ENCODE measurements at regions not wholly inside any gene's neighbourhood (a gene's known extent, or its start where the extent isn't known, plus 50 kb on each side); places are given as distances from the start of the nearest gene placed in this dataset.

DNA sequence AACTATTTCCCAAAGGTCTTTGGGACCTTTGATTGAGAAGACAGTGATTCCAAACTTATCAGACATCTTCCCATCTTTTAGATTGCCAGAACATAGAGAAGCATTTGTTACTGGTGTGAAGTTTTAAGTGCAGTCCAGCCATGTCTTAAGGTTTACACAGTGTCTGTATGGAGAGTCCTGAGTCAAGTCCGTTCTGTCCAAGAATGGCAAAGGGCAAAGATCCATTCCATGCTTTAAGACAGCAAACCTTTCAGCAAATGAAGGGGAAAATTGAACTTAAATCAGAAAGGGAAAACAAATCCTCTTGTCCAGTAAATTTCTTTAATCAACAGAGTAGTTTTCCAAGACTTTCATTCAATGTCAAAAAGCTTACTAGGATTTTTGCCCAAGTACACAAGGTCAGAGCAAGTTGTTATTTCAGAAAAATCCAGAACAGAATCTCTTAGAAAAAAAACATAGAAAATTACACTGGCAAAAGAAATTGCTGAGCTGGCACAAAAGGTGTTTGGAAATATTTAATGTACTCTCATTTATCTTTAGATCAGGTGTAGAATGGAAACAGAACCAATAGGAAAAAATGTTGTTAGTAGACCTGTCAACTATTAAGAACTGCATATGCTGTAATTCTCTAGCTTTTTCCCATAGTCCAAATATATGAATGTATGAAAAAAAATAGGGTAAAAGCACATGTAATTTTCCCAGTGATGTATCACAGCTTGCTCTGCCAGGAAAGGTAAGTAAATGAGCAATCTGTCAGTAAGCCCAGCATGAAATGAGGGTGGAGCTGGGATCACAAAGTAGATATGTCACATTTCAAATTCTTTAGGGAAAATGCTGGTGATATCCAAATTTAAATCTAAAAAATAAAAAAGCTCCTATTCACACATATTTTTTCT, 1099.9 kb downstream of the TUSC7 start:
- TF ChIP-seq ZNF331 (CRISPR knock-in tag; IDR thresholded peaks at IDR 0.05; ENCODE audit: low read depth) (no peak), EZH2 (IDR thresholded peaks at IDR 0.05; ENCODE audit: low read depth, unreplicated experiment) (no peak), POLR2AphosphoS5 (IDR thresholded peaks at IDR 0.05; ENCODE audit: low read depth) (no peak), CTCF (conservative IDR thresholded peaks at IDR 0.05; ENCODE audit: low read depth in 2 of 2) (no peak), STAT1 (IDR thresholded peaks at IDR 0.05; ENCODE audit: unreplicated experiment) (no peak), EZH2phosphoT487 (IDR thresholded peaks at IDR 0.05; ENCODE audit: unreplicated experiment) (no peak), REST (IDR thresholded peaks at IDR 0.05; ENCODE audit: unreplicated experiment) (no peak), NANOG (IDR thresholded peaks at IDR 0.05; ENCODE audit: borderline replicate concordance) (no peak), CREB1 (CRISPR knock-in tag; IDR thresholded peaks at IDR 0.05; ENCODE audit: low read depth) (no peak), JUNB (IDR thresholded peaks at IDR 0.05; ENCODE audit: unreplicated experiment) (no peak), ETS1 (IDR thresholded peaks at IDR 0.05) (no peak)
- TF ChIP-seq, protein P1, sequence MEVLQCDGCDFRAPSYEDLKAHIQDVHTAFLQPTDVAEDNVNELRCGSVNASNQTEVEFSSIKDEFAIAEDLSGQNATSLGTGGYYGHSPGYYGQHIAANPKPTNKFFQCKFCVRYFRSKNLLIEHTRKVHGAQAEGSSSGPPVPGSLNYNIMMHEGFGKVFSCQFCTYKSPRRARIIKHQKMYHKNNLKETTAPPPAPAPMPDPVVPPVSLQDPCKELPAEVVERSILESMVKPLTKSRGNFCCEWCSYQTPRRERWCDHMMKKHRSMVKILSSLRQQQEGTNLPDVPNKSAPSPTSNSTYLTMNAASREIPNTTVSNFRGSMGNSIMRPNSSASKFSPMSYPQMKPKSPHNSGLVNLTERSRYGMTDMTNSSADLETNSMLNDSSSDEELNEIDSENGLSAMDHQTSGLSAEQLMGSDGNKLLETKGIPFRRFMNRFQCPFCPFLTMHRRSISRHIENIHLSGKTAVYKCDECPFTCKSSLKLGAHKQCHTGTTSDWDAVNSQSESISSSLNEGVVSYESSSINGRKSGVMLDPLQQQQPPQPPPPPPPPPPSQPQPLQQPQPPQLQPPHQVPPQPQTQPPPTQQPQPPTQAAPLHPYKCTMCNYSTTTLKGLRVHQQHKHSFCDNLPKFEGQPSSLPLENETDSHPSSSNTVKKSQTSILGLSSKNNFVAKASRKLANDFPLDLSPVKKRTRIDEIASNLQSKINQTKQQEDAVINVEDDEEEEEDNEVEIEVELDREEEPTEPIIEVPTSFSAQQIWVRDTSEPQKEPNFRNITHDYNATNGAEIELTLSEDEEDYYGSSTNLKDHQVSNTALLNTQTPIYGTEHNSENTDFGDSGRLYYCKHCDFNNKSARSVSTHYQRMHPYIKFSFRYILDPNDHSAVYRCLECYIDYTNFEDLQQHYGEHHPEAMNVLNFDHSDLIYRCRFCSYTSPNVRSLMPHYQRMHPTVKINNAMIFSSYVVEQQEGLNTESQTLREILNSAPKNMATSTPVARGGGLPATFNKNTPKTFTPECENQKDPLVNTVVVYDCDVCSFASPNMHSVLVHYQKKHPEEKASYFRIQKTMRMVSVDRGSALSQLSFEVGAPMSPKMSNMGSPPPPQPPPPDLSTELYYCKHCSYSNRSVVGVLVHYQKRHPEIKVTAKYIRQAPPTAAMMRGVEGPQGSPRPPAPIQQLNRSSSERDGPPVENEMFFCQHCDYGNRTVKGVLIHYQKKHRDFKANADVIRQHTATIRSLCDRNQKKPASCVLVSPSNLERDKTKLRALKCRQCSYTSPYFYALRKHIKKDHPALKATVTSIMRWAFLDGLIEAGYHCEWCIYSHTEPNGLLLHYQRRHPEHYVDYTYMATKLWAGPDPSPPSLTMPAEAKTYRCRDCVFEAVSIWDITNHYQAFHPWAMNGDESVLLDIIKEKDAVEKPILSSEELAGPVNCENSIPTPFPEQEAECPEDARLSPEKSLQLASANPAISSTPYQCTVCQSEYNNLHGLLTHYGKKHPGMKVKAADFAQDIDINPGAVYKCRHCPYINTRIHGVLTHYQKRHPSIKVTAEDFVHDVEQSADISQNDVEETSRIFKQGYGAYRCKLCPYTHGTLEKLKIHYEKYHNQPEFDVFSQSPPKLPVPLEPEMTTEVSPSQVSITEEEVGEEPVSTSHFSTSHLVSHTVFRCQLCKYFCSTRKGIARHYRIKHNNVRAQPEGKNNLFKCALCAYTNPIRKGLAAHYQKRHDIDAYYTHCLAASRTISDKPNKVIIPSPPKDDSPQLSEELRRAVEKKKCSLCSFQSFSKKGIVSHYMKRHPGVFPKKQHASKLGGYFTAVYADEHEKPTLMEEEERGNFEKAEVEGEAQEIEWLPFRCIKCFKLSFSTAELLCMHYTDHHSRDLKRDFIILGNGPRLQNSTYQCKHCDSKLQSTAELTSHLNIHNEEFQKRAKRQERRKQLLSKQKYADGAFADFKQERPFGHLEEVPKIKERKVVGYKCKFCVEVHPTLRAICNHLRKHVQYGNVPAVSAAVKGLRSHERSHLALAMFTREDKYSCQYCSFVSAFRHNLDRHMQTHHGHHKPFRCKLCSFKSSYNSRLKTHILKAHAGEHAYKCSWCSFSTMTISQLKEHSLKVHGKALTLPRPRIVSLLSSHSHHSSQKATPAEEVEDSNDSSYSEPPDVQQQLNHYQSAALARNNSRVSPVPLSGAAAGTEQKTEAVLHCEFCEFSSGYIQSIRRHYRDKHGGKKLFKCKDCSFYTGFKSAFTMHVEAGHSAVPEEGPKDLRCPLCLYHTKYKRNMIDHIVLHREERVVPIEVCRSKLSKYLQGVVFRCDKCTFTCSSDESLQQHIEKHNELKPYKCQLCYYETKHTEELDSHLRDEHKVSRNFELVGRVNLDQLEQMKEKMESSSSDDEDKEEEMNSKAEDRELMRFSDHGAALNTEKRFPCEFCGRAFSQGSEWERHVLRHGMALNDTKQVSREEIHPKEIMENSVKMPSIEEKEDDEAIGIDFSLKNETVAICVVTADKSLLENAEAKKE (CRISPR knock-in tag; IDR thresholded peaks at IDR 0.05), result no peak

Data from GM23338 (cell line).